ENCODE measurements at regions not wholly inside any gene's neighbourhood (a gene's known extent, or its start where the extent isn't known, plus 50 kb on each side); places are given as distances from the start of the nearest gene placed in this dataset.
A peak's percentile ranks its signal among the peaks of the same experiment; 100 is the strongest.

- no peak overlapping the region for H2BK20ac ChIP-seq (ENCODE audit: low read length)
- no peak overlapping the region for H3K4me2 ChIP-seq (ENCODE audit: insufficient read depth in 1 of 2, low read depth in 2 of 2, low read length in 2 of 2)
- H3K23me2 ChIP-seq (ENCODE audit: low read depth, low read length) = no peaks in the 10 kb centered on the region
- 88% methylated on average over 2 of the region's 2 CpGs; no CpG with 5 or more reads in 1 of the 2 experiments for WGBS, 2 experiments (ENCODE audit: extremely low coverage in 1 of 2, insufficient coverage in 1 of 2, insufficient read length in 1 of 2, insufficient replicate concordance in 2 of 2, low coverage in 1 of 2, low lambda C conversion rate in 2 of 2, missing lambda C conversion rate in 1 of 2)
- H3K36me3 ChIP-seq (ENCODE audit: control insufficient read depth in 2 of 4, insufficient read depth in 4 of 4, low read length in 3 of 4) = no peaks in the 10 kb centered on the region
- H3K4me3 ChIP-seq (ENCODE audit: extremely low read depth in 1 of 4, insufficient read depth in 2 of 4, low read depth in 3 of 4, low read length in 4 of 4) = no peak overlapping the region
- no peak overlapping the region for H3K18ac ChIP-seq (ENCODE audit: extremely low read depth, low read length)
- no peak overlapping the region for H4K8ac ChIP-seq (ENCODE audit: extremely low read depth, insufficient read depth, low read length)
- no peaks in the 10 kb centered on the region for H3K4me1 ChIP-seq (replicated peaks in 1 of 4; ENCODE audit: control insufficient read depth in 3 of 4, insufficient read depth in 4 of 4, low read length in 3 of 4)
- no peak overlapping the region for H4K91ac ChIP-seq (replicated peaks; ENCODE audit: insufficient read length, low read length)
- H4K20me1 ChIP-seq (replicated peaks in 1 of 2; ENCODE audit: control insufficient read depth in 1 of 2, insufficient read depth in 2 of 2, low read length in 2 of 2) = no peaks in the 10 kb centered on the region
- H2AK5ac ChIP-seq (ENCODE audit: low read depth, low read length) = no peak overlapping the region
- H2AFZ ChIP-seq (ENCODE audit: low read length) = no peak overlapping the region
- no peak overlapping the region for H4K5ac ChIP-seq (ENCODE audit: insufficient read length, low read depth, low read length)
- H3K56ac ChIP-seq (replicated peaks; ENCODE audit: insufficient read length, low read depth, low read length) = no peak overlapping the region
- H3K79me2 ChIP-seq (ENCODE audit: control insufficient read depth in 1 of 2, insufficient read depth in 2 of 2, low read length in 2 of 2) = no peaks in the 10 kb centered on the region
- H3K23ac ChIP-seq (ENCODE audit: insufficient read length) = peak overlapping the region; percentile 12
- POLR2A ChIA-PET (ENCODE audit: partially characterized antibody) = no interaction called here
- H2BK5ac ChIP-seq (ENCODE audit: low read depth, low read length) = no peak overlapping the region
- no peak for TF ChIP-seq POLR2A (IDR thresholded peaks at IDR 0.05; ENCODE audit: control extremely low read depth in 1 of 2, low read depth in 2 of 2, low read length in 2 of 2)
- TF ChIP-seq POLR2AphosphoS5 (IDR thresholded peaks at IDR 0.05; ENCODE audit: low read depth, low read length) = no peak
- no peak for TF ChIP-seq SIX5 (IDR thresholded peaks at IDR 0.05; ENCODE audit: low read depth, low read length)
- no peak for TF ChIP-seq BCL11A (IDR thresholded peaks at IDR 0.05; ENCODE audit: low read depth in 2 of 2, low read length in 2 of 2)
- TF ChIP-seq CREB1 (IDR thresholded peaks at IDR 0.05) = no peak
- no peak for TF ChIP-seq SRF (IDR thresholded peaks at IDR 0.05; ENCODE audit: low read depth, low read length)
- TF ChIP-seq, protein P1, sequence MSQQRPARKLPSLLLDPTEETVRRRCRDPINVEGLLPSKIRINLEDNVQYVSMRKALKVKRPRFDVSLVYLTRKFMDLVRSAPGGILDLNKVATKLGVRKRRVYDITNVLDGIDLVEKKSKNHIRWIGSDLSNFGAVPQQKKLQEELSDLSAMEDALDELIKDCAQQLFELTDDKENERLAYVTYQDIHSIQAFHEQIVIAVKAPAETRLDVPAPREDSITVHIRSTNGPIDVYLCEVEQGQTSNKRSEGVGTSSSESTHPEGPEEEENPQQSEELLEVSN (IDR thresholded peaks at IDR 0.05) = no peak
- TF ChIP-seq EGR1 (IDR thresholded peaks at IDR 0.05; ENCODE audit: borderline replicate concordance, low read depth, low read length) = no peak
- TF ChIP-seq, protein P2, sequence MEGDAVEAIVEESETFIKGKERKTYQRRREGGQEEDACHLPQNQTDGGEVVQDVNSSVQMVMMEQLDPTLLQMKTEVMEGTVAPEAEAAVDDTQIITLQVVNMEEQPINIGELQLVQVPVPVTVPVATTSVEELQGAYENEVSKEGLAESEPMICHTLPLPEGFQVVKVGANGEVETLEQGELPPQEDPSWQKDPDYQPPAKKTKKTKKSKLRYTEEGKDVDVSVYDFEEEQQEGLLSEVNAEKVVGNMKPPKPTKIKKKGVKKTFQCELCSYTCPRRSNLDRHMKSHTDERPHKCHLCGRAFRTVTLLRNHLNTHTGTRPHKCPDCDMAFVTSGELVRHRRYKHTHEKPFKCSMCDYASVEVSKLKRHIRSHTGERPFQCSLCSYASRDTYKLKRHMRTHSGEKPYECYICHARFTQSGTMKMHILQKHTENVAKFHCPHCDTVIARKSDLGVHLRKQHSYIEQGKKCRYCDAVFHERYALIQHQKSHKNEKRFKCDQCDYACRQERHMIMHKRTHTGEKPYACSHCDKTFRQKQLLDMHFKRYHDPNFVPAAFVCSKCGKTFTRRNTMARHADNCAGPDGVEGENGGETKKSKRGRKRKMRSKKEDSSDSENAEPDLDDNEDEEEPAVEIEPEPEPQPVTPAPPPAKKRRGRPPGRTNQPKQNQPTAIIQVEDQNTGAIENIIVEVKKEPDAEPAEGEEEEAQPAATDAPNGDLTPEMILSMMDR (IDR thresholded peaks at IDR 0.05; ENCODE audit: control extremely low read depth in 1 of 3, insufficient read depth in 1 of 3, low read depth in 1 of 3, low read length in 3 of 3) = no peak
- no peak overlapping the region for H3K9ac ChIP-seq (replicated peaks in 1 of 4; ENCODE audit: extremely low read depth in 1 of 4, low read depth in 3 of 4, low read length in 3 of 4)
- no peak overlapping the region for H3K4ac ChIP-seq (replicated peaks; ENCODE audit: insufficient read length, low read depth, low read length)
- CTCF ChIA-PET (ENCODE audit: partially characterized antibody) = no interaction called here
- H3K9me3 ChIP-seq (ENCODE audit: insufficient read depth in 2 of 2, low read depth in 1 of 2, low read length in 1 of 2) = no peaks in the 10 kb centered on the region
- FAIRE-seq = no peak
- H3K79me1 ChIP-seq (ENCODE audit: low read depth, low read length) = no peaks in the 10 kb centered on the region
- no peak overlapping the region for H2BK12ac ChIP-seq (ENCODE audit: low read depth, low read length)
- H3K27me3 ChIP-seq (replicated peaks in 1 of 4; ENCODE audit: control insufficient read depth in 3 of 4, extremely low read depth in 1 of 4, insufficient read depth in 3 of 4, low read length in 3 of 4) = no peaks in the 10 kb centered on the region
- no peak overlapping the region for H2BK15ac ChIP-seq (ENCODE audit: low read length)
- no peak for DNase-seq (ENCODE audit: low read depth in 1 of 2, low spot score in 2 of 2)
- no peak overlapping the region for H3K27ac ChIP-seq (ENCODE audit: low read depth, low read length)
- H3K14ac ChIP-seq (ENCODE audit: insufficient read length) = no peak overlapping the region
- no peak overlapping the region for H2BK120ac ChIP-seq (replicated peaks; ENCODE audit: low read depth, low read length)
These were observed 82.9 kb downstream of the EOMES start for GRCh38 chr3:27639271-27639670.

Measured in H1 (cell line).